ENCODE measurements at regions not wholly inside any gene's neighbourhood (a gene's known extent, or its start where the extent isn't known, plus 50 kb on each side); places are given as distances from the start of the nearest gene placed in this dataset.

DNA sequence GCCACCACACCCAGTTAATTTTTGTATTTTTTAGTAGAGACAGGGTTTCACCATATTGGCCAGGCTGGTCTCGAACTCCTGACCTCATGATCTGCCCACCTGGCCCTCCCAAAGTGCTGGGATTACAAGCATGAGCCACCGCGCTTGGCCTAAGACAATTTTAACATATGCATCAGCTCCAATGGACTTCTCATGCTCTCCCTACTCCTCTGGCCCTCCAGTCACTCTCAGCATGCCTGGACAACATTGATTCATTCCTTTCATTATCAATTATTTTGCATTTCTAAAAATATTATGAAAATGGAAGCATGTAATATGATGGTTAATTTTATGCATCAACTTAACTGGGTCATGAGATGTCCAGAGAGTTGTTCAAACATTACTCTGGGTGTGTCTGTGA, 469.1 kb upstream of the TMEM132C start:
- no peak for DNase-seq (ENCODE audit: low read depth in 1 of 2, low spot score in 1 of 2)
- Histone ChIP-seq H3K27me3 (ENCODE audit: insufficient read depth, poor library complexity, severe bottlenecking) (no peaks in the 10 kb centered on the region), H3K27ac (replicated peaks) (no peak overlapping the region), H3K4me3 (replicated peaks; ENCODE audit: insufficient read depth, low read length) (no peak overlapping the region)
- TF ChIP-seq SPI1 (IDR thresholded peaks at IDR 0.05; ENCODE audit: borderline replicate concordance, low read depth) (no peak), POLR2AphosphoS5 (IDR thresholded peaks at IDR 0.05; ENCODE audit: low read depth) (no peak), GABPA (IDR thresholded peaks at IDR 0.05; ENCODE audit: low read depth) (no peak)
- TF ChIP-seq, protein P1, sequence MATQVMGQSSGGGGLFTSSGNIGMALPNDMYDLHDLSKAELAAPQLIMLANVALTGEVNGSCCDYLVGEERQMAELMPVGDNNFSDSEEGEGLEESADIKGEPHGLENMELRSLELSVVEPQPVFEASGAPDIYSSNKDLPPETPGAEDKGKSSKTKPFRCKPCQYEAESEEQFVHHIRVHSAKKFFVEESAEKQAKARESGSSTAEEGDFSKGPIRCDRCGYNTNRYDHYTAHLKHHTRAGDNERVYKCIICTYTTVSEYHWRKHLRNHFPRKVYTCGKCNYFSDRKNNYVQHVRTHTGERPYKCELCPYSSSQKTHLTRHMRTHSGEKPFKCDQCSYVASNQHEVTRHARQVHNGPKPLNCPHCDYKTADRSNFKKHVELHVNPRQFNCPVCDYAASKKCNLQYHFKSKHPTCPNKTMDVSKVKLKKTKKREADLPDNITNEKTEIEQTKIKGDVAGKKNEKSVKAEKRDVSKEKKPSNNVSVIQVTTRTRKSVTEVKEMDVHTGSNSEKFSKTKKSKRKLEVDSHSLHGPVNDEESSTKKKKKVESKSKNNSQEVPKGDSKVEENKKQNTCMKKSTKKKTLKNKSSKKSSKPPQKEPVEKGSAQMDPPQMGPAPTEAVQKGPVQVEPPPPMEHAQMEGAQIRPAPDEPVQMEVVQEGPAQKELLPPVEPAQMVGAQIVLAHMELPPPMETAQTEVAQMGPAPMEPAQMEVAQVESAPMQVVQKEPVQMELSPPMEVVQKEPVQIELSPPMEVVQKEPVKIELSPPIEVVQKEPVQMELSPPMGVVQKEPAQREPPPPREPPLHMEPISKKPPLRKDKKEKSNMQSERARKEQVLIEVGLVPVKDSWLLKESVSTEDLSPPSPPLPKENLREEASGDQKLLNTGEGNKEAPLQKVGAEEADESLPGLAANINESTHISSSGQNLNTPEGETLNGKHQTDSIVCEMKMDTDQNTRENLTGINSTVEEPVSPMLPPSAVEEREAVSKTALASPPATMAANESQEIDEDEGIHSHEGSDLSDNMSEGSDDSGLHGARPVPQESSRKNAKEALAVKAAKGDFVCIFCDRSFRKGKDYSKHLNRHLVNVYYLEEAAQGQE (IDR thresholded peaks at IDR 0.05; ENCODE audit: insufficient replicate concordance, low read depth): no peak
- TF ChIP-seq, protein P2, sequence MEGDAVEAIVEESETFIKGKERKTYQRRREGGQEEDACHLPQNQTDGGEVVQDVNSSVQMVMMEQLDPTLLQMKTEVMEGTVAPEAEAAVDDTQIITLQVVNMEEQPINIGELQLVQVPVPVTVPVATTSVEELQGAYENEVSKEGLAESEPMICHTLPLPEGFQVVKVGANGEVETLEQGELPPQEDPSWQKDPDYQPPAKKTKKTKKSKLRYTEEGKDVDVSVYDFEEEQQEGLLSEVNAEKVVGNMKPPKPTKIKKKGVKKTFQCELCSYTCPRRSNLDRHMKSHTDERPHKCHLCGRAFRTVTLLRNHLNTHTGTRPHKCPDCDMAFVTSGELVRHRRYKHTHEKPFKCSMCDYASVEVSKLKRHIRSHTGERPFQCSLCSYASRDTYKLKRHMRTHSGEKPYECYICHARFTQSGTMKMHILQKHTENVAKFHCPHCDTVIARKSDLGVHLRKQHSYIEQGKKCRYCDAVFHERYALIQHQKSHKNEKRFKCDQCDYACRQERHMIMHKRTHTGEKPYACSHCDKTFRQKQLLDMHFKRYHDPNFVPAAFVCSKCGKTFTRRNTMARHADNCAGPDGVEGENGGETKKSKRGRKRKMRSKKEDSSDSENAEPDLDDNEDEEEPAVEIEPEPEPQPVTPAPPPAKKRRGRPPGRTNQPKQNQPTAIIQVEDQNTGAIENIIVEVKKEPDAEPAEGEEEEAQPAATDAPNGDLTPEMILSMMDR (IDR thresholded peaks at IDR 0.05; ENCODE audit: insufficient read depth, low read length): no peak

DNA sequence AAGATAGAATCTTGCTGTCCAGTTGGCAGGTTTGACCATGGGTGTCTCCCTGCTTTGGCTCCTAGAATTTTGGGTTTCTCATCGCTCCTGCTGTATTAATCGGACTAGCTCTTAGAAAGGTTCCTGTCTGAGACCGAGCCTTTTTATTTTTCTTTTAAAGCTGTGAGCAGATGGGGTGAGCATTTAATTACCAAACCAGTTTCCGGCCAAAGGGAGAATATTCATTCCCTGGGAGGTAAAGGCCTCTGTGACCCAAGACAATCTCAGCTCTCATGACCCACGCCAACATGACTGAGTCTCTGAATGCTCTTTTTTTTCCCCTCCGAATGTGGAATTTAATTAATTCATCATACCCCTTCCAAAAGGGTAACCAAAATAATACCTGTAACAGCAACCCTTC, 464.7 kb upstream of the TMEM132C start:
- H3K27ac ChIP-seq (replicated peaks): no peak overlapping the region
- TF ChIP-seq GABPA (IDR thresholded peaks at IDR 0.05; ENCODE audit: low read depth): no peak
- TF ChIP-seq, protein P1 (IDR thresholded peaks at IDR 0.05; ENCODE audit: insufficient replicate concordance, low read depth): no peak
- TF ChIP-seq POLR2AphosphoS5 (IDR thresholded peaks at IDR 0.05; ENCODE audit: low read depth): no peak
- no peak for TF ChIP-seq SPI1 (IDR thresholded peaks at IDR 0.05; ENCODE audit: borderline replicate concordance, low read depth)
- TF ChIP-seq, protein P2 (IDR thresholded peaks at IDR 0.05; ENCODE audit: insufficient read depth, low read length): no peak
- no peaks in the 10 kb centered on the region for H3K27me3 ChIP-seq (ENCODE audit: insufficient read depth, poor library complexity, severe bottlenecking)
- DNase-seq (ENCODE audit: low read depth in 1 of 2, low spot score in 1 of 2): no peak
- no peak overlapping the region for H3K4me3 ChIP-seq (replicated peaks; ENCODE audit: insufficient read depth, low read length)

DNA sequence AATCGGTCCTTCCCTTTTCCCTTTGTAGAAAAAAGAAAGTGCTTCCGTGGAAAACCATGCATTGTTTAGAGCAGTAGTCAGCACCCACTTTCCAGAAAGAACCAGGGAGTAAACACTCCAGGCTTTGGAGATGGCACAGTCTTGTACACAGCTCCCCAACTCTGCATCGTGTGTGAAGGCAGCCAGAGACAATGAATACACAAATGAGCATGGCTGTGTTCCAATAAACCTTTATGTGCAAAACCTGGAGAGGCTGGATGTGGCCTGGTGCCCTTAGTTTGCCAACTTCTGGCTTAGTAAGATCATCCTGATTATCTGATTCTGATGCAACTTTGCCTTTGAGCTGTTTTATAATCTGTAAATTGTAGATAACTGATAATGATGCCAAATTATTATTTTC, 463.4 kb upstream of the TMEM132C start:
- Histone ChIP-seq H3K27ac (replicated peaks) (no peak overlapping the region), H3K27me3 (ENCODE audit: insufficient read depth, poor library complexity, severe bottlenecking) (no peaks in the 10 kb centered on the region), H3K4me3 (replicated peaks; ENCODE audit: insufficient read depth, low read length) (no peak overlapping the region)
- TF ChIP-seq, protein P1 (IDR thresholded peaks at IDR 0.05; ENCODE audit: insufficient replicate concordance, low read depth): no peak
- TF ChIP-seq GABPA (IDR thresholded peaks at IDR 0.05; ENCODE audit: low read depth) (no peak), POLR2AphosphoS5 (IDR thresholded peaks at IDR 0.05; ENCODE audit: low read depth) (no peak), SPI1 (IDR thresholded peaks at IDR 0.05; ENCODE audit: borderline replicate concordance, low read depth) (no peak)
- TF ChIP-seq, protein P2 (IDR thresholded peaks at IDR 0.05; ENCODE audit: insufficient read depth, low read length): no peak
- no peak for DNase-seq (ENCODE audit: low read depth in 1 of 2, low spot score in 1 of 2)

All from HL-60 (cell line).